ENCODE measurements at regions not wholly inside any gene's neighbourhood (a gene's known extent, or its start where the extent isn't known, plus 50 kb on each side); places are given as distances from the start of the nearest gene placed in this dataset.

GRCh38 chr4:60757986-60758680 is 442.0 kb upstream of the ADGRL3 start:
- Mint-ChIP-seq H3K4me1 (no peaks in the 10 kb centered on the region), H3K9me3 (peaks cover 15% of the 10 kb centered on the region), H3K27ac (no peak overlapping the region), H3K36me3 (ENCODE audit: low read depth) (no peaks in the 10 kb centered on the region), H3K27me3 (no peaks in the 10 kb centered on the region), H3K4me3 (no peak overlapping the region)
- no peak for DNase-seq
- no peak for ATAC-seq

GRCh38 chr4:60759518-60760245 is 440.4 kb upstream of the ADGRL3 start:
- H3K27ac Mint-ChIP-seq, result no peak overlapping the region
- no peak for DNase-seq
- no peaks in the 10 kb centered on the region for H3K4me1 Mint-ChIP-seq
- no peaks in the 10 kb centered on the region for H3K27me3 Mint-ChIP-seq
- H3K9me3 Mint-ChIP-seq, result peaks cover 20% of the 10 kb centered on the region
- no peaks in the 10 kb centered on the region for H3K36me3 Mint-ChIP-seq (ENCODE audit: low read depth)
- H3K4me3 Mint-ChIP-seq, result no peak overlapping the region
- no peak for ATAC-seq

GRCh38 chr4:60780874-60781273 is 419.3 kb upstream of the ADGRL3 start:
- no peaks in the 10 kb centered on the region for H3K4me1 Mint-ChIP-seq
- peaks cover 7% of the 10 kb centered on the region for H3K9me3 Mint-ChIP-seq
- H3K36me3 Mint-ChIP-seq (ENCODE audit: low read depth), result no peaks in the 10 kb centered on the region
- DNase-seq (no peak), ATAC-seq (no peak)
- no peaks in the 10 kb centered on the region for H3K27me3 Mint-ChIP-seq
- no peak overlapping the region for H3K4me3 Mint-ChIP-seq
- no peak overlapping the region for H3K27ac Mint-ChIP-seq

- peaks cover 12% of the 10 kb centered on the region for H3K9me3 Mint-ChIP-seq
- DNase-seq (no peak), ATAC-seq (no peak)
- H3K4me1 Mint-ChIP-seq, result no peaks in the 10 kb centered on the region
- no peak overlapping the region for H3K27ac Mint-ChIP-seq
- H3K36me3 Mint-ChIP-seq (ENCODE audit: low read depth), result no peaks in the 10 kb centered on the region
- H3K27me3 Mint-ChIP-seq, result no peaks in the 10 kb centered on the region
- no peak overlapping the region for H3K4me3 Mint-ChIP-seq
Measured at GRCh38 chr4:60790608-60791007, 409.5 kb upstream of the ADGRL3 start.

- no peak for ATAC-seq
- Mint-ChIP-seq H3K4me1 (no peaks in the 10 kb centered on the region), H3K36me3 (ENCODE audit: low read depth) (no peaks in the 10 kb centered on the region), H3K4me3 (no peak overlapping the region), H3K27me3 (no peaks in the 10 kb centered on the region), H3K9me3 (peaks cover 4% of the 10 kb centered on the region), H3K27ac (no peak overlapping the region)
- no peak for DNase-seq
Measured at GRCh38 chr4:60794372-60794771, 405.8 kb upstream of the ADGRL3 start.

GRCh38 chr4:60799214-60799613 is 400.9 kb upstream of the ADGRL3 start:
- Mint-ChIP-seq H3K36me3 (ENCODE audit: low read depth) (no peaks in the 10 kb centered on the region), H3K4me1 (no peaks in the 10 kb centered on the region), H3K27me3 (no peaks in the 10 kb centered on the region), H3K9me3 (peaks cover 4% of the 10 kb centered on the region), H3K4me3 (no peak overlapping the region), H3K27ac (no peak overlapping the region)
- ATAC-seq (no peak), DNase-seq (no peak)

GRCh38 chr4:60800701-60801100 is 399.4 kb upstream of the ADGRL3 start:
- Mint-ChIP-seq H3K36me3 (ENCODE audit: low read depth) (no peaks in the 10 kb centered on the region), H3K4me3 (no peak overlapping the region), H3K27ac (no peak overlapping the region), H3K27me3 (no peaks in the 10 kb centered on the region), H3K9me3 (peaks cover 3% of the 10 kb centered on the region), H3K4me1 (no peaks in the 10 kb centered on the region)
- ATAC-seq (no peak), DNase-seq (no peak)

- no peaks in the 10 kb centered on the region for H3K4me1 Mint-ChIP-seq
- H3K27ac Mint-ChIP-seq, result no peak overlapping the region
- no peaks in the 10 kb centered on the region for H3K36me3 Mint-ChIP-seq (ENCODE audit: low read depth)
- ATAC-seq (no peak), DNase-seq (no peak)
- H3K9me3 Mint-ChIP-seq, result peaks cover 3% of the 10 kb centered on the region
- H3K27me3 Mint-ChIP-seq, result no peaks in the 10 kb centered on the region
- no peak overlapping the region for H3K4me3 Mint-ChIP-seq
Measured at GRCh38 chr4:60805500-60806313, 394.4 kb upstream of the ADGRL3 start.

- ATAC-seq, result no peak
- no peak overlapping the region for H3K27ac Mint-ChIP-seq
- H3K27me3 Mint-ChIP-seq, result no peaks in the 10 kb centered on the region
- DNase-seq, result no peak
- H3K4me3 Mint-ChIP-seq, result no peak overlapping the region
- H3K36me3 Mint-ChIP-seq (ENCODE audit: low read depth), result no peaks in the 10 kb centered on the region
- no peaks in the 10 kb centered on the region for H3K4me1 Mint-ChIP-seq
- H3K9me3 Mint-ChIP-seq, result peaks cover 9% of the 10 kb centered on the region
Measured at GRCh38 chr4:60808726-60809485, 391.2 kb upstream of the ADGRL3 start.

GRCh38 chr4:60809486-60809800 is 390.7 kb upstream of the ADGRL3 start:
- no peak for DNase-seq
- no peaks in the 10 kb centered on the region for H3K4me1 Mint-ChIP-seq
- H3K36me3 Mint-ChIP-seq (ENCODE audit: low read depth), result no peaks in the 10 kb centered on the region
- H3K4me3 Mint-ChIP-seq, result no peak overlapping the region
- H3K27ac Mint-ChIP-seq, result no peak overlapping the region
- no peak for ATAC-seq
- no peaks in the 10 kb centered on the region for H3K27me3 Mint-ChIP-seq
- H3K9me3 Mint-ChIP-seq, result peaks cover 10% of the 10 kb centered on the region

GRCh38 chr4:60812811-60813210 is 387.3 kb upstream of the ADGRL3 start:
- Mint-ChIP-seq H3K27ac (no peak overlapping the region), H3K9me3 (peaks cover 8% of the 10 kb centered on the region), H3K4me1 (no peaks in the 10 kb centered on the region), H3K4me3 (no peak overlapping the region), H3K36me3 (ENCODE audit: low read depth) (no peaks in the 10 kb centered on the region), H3K27me3 (no peaks in the 10 kb centered on the region)
- DNase-seq (no peak), ATAC-seq (no peak)

GRCh38 chr4:60814549-60814948 is 385.6 kb upstream of the ADGRL3 start:
- Mint-ChIP-seq H3K9me3 (peaks cover 12% of the 10 kb centered on the region), H3K27ac (no peak overlapping the region), H3K27me3 (no peaks in the 10 kb centered on the region), H3K4me1 (no peaks in the 10 kb centered on the region), H3K36me3 (ENCODE audit: low read depth) (no peaks in the 10 kb centered on the region), H3K4me3 (no peak overlapping the region)
- ATAC-seq (no peak), DNase-seq (no peak)

- Mint-ChIP-seq H3K9me3 (peaks cover 8% of the 10 kb centered on the region), H3K4me3 (no peak overlapping the region), H3K27me3 (no peaks in the 10 kb centered on the region), H3K36me3 (ENCODE audit: low read depth) (no peaks in the 10 kb centered on the region), H3K27ac (no peak overlapping the region), H3K4me1 (no peaks in the 10 kb centered on the region)
- DNase-seq (no peak), ATAC-seq (no peak)
Measured at GRCh38 chr4:60817609-60818008, 382.5 kb upstream of the ADGRL3 start.

GRCh38 chr4:60822986-60823385 is 377.1 kb upstream of the ADGRL3 start:
- Mint-ChIP-seq H3K4me1 (no peaks in the 10 kb centered on the region), H3K27me3 (no peaks in the 10 kb centered on the region), H3K4me3 (no peak overlapping the region), H3K9me3 (peaks cover 7% of the 10 kb centered on the region), H3K36me3 (ENCODE audit: low read depth) (no peaks in the 10 kb centered on the region), H3K27ac (no peak overlapping the region)
- DNase-seq (no peak), ATAC-seq (no peak)
